NCI-H748 (cell line): ENCODE measurements at regions not wholly inside any gene's neighbourhood (a gene's known extent, or its start where the extent isn't known, plus 50 kb on each side); places are given as distances from the start of the nearest gene placed in this dataset.
"Not testable (repeated sequence)": the region's sequence is repeated elsewhere in the genome, so short reads cannot be mapped to it uniquely, and the experiment has no call there.

Source experiments
- DNase-seq: peaks from one replicate; lab custom pipeline; 2025; ENCODE audit not compliant: unreplicated experiment; lab: John Stamatoyannopoulos, UW

- no peak for DNase-seq
These were observed 731.0 kb downstream of the SLITRK1 start for GRCh38 chr13:83151308-83151660.

DNA sequence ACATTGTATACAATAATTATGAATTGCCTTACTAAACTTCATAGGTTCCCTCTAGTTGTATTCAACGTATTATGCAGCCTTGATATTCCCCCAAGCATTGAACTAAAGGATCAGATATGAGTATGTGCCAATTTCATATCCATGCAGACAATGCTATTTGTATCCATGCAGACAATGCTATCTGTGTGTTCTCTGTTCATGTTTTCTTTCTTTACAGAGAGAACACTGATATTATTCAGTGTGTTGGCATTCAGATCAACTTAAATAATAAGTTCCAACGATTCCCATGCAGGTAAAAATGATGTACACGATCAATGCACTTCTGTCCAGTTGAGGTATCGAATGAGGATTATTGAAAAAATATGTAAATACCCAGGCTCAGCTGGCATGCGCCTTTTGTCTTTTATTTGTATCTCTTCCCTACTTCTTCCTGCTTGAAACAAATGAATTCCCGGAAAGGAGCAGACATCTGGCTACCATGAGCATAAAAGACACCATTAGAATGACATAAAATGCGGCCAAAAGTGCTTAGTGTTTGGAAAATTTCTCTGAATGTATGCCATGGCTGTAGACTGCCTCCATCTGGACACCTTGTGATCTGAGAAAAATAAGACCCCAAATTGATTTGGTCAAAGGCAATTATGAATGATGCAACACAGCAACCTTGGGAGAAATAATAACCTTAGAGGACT, 731.5 kb downstream of the SLITRK1 start:
- no peak for DNase-seq

DNA sequence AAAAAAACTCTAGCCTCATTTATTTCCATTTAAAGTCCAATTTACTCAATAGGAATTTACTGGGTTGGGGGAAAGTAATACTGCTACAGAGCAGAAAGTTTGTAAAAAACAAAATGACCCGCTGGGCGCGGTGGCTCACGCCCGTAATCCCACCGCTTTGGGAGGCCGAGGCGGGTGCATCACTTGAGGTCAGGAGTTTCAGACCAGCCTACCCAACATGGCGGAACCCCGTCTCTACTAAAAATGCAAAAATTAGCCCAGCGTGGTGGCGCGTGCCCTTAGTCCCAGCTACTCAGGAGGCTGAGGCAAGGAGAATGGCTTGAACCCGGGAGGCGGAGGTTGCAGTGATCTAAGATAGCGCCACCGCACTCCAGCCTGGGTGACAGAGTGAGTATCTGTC, 745.6 kb downstream of the SLITRK1 start:
- DNase-seq: no peak

- peak; percentile 35 for DNase-seq
These were observed 756.5 kb downstream of the SLITRK1 start for GRCh38 chr13:83125791-83126190.

GRCh38 chr13:83121896-83122295, 760.4 kb downstream of the SLITRK1 start:
- DNase-seq: no peak

- no peak for DNase-seq
These were observed 765.2 kb downstream of the SLITRK1 start for GRCh38 chr13:83117046-83117445.

DNA sequence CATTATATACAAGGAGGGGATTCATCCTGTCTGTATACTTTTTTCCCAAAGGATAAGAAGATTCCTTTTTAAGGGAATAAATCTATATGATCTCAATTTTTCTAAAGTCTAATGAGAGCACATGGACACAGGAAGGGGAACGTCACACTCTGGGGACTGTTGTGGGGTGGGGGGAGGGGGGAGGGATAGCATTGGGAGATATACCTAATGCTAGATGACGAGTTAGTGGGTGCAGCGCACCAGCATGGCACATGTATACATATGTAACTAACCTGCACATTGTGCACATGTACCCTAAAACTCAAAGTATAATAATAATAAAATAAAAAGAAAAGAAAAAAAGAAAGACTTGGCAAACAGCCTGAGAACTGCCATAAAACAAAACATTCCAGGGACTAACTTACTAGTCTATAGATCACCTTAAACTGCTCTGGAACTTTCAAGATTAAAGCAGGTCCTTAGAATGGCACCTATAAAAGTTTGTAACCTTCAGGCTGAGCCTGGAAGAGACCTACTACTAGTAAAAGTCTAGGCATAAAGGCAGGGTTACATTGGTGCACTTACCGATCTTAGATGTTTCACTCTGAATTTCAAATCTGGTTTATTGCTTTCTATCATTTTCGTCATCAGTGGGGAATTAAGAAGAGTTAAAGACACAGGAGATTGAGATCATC, 780.6 kb downstream of the SLITRK1 start:
- not testable (repeated sequence) for DNase-seq

- DNase-seq: no peak
These were observed 782.0 kb downstream of the SLITRK1 start for GRCh38 chr13:83100237-83100636.

DNA sequence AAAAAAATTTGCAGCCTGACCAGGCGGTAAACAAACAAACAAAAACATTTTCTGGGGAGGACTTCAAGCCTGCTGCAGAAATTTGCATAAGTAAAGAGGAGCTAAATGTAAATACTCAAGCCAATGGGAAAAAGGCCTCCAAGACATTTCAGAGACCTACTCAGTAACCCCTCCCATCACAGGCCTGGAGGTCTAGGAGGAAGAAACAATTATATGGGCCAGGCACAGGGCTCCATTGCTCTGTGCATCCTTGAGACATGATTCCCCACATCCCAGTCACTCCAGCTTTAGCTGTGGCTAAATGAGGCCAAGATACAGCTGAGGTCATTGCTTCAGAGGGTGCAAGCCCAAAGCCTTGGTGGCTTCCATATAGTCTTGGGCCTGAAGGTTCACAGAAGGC, 793.4 kb downstream of the SLITRK1 start:
- no peak for DNase-seq

GRCh38 chr13:83086948-83087347, 795.3 kb downstream of the SLITRK1 start:
- no peak for DNase-seq

GRCh38 chr13:83086088-83086487, 796.2 kb downstream of the SLITRK1 start:
- DNase-seq: no peak

- no peak for DNase-seq
These were observed 796.9 kb downstream of the SLITRK1 start for GRCh38 chr13:83085186-83085900.

- no peak for DNase-seq
These were observed 804.8 kb downstream of the SLITRK1 start for GRCh38 chr13:83077499-83077898.

GRCh38 chr13:83073930-83074329, 808.3 kb downstream of the SLITRK1 start:
- DNase-seq: not testable (repeated sequence)

DNA sequence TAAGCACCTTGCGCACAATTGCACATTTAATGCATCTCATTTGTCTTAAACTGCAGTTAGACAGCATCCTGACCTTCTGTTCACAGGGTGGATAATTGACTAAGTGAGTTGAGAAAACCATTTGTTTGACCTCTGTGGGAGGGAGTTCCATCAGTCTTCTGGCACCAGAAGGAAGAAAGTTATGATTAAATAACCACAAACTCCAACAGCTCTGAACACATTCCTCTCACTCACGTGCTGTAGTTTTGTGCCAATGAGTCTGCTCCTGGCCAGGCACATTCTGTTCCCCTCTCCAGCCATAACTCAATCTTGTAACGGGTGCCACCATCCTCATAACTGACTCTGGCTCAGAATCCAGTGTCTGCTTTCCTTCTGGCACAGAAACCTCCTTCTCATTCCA, 817.2 kb downstream of the SLITRK1 start:
- no peak for DNase-seq

DNA sequence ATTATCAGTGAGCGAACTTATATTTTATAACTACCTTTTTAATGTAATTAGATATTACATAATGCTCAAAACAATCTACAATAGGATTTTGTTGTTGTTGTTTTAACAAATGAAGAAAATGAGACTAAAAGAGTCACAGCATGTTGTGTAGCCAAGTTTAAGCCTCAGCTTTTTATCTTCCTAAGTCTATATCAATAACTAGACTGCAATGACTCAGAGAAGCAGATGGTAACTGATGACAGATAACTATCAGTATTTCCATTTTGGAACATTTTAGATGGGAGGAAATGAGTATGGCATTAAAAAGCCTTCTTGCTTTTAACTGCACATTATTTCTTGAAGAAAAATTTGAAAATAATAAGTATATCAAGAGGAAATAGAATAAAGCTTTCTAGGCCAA, 825.2 kb downstream of the SLITRK1 start:
- DNase-seq: no peak

- no peak for DNase-seq
These were observed 826.0 kb downstream of the SLITRK1 start for GRCh38 chr13:83056269-83056668.

- DNase-seq: no peak
These were observed 833.9 kb downstream of the SLITRK1 start for GRCh38 chr13:83048419-83048818.

- DNase-seq: no peak
These were observed 857.2 kb downstream of the SLITRK1 start for GRCh38 chr13:83024955-83025594.

DNA sequence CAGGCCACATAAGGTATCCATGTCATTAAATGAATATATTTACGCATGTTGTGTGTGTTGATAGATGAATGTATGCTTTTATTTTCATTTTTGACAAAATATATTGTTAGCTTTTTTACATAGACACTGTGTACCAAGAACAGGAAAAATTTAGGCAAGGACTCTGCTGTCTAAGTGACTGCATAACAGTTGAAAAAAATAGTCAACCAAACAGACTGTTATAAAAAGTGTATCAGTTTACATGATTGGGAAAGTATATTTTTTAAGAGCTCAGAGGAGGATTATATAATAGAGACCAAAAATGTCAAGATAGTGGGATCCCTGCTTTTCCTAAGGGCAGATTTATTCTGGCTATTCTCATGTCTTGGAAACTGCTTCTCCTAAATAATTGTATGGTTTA, 858.0 kb downstream of the SLITRK1 start:
- DNase-seq: no peak

- DNase-seq: no peak
These were observed 862.3 kb downstream of the SLITRK1 start for GRCh38 chr13:83019986-83020385.

DNA sequence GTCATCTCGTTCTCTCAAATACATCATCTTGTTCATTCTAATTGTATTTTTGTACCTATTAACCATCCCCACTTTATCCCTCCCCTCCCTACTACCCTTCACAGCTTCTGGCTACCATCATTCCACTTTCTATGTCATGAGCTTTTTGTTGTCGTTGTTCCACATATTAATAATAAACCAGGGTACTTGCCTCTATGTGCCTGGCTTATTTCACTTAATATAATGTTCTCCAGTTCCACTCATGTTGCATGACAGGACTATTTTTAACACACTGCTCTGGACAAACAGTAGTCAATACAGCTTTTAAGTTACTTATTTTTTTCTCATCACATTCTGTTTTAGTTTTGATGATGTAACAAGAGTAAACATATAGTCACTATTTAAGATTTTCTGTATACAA, 872.3 kb downstream of the SLITRK1 start:
- DNase-seq: no peak
